Esophagus muscularis mucosa (tissue), 4 donors: ENCODE measurements at regions not wholly inside any gene's neighbourhood (a gene's known extent, or its start where the extent isn't known, plus 50 kb on each side); places are given as distances from the start of the nearest gene placed in this dataset.

Source experiments
- DNase-seq: peaks from one replicate; pipeline ENCODE4 v3.0.0-alpha.2; 2017; ENCODE audit errors: extremely low spot score
- H3K27ac ChIP-seq, 4 donors: fragments of 200-600 bp; sonication (generic); replicated peaks in 1 of 4; 1 replicate in 3 of 4; 2 replicates in 1 of 4; pipeline ENCODE4 v1.5.1; 2016 to 2019; ENCODE audit warnings: mild to moderate bottlenecking in 1 of 4
- H3K27me3 ChIP-seq, 4 donors: fragments of 200-600 bp; sonication (generic); one replicate each; pipeline versions ENCODE4 v1.5.1 to v1.6.0; 2016 to 2019
- H3K36me3 ChIP-seq, 4 donors: fragments of 200-600 bp; sonication (generic); one replicate each; pipeline ENCODE4 v1.5.1; 2016 to 2019
- H3K4me1 ChIP-seq, 4 donors: fragments of 200-600 bp; sonication (generic); one replicate each; pipeline ENCODE4 v1.5.1; 2016 to 2019
- H3K4me3 ChIP-seq, 4 donors: fragments of 200-600 bp; sonication (generic); 1 replicate in 2 of 4; 2 replicates in 2 of 4; pipeline ENCODE4 v1.5.1; 2016 to 2019; ENCODE audit warnings: mild to moderate bottlenecking in 4 of 4, moderate library complexity in 1 of 4
- H3K9me3 ChIP-seq, 4 donors: fragments of 200-600 bp; sonication (generic); 1 replicate in 3 of 4; 2 replicates in 1 of 4; pipeline ENCODE4 v1.5.1; 2016 to 2019
- EP300 ChIP-seq: sonication (generic); formaldehyde crosslinking; IDR thresholded peaks from one replicate; pipeline ENCODE4 v1.6.1; 2017; ENCODE audit warnings: antibody characterized with exemption
- POLR2A ChIP-seq: fragments of 450-650 bp; IDR thresholded peaks from one replicate; pipeline ENCODE4 v1.6.1; 2017; ENCODE audit warnings: antibody characterized with exemption, moderate library complexity, mild to moderate bottlenecking, low read depth
- POLR2AphosphoS5 ChIP-seq, 2 donors: sonication (generic); formaldehyde crosslinking; IDR thresholded peaks; one replicate each; pipeline ENCODE4 v1.6.1; 2017; ENCODE audit warnings: antibody characterized with exemption in 2 of 2
- WGBS: methylation state at CpG from one replicate; pipeline ENCODE4 v1.1.5; 2018; 5-methylcytosine and 5-hydroxymethylcytosine counted together
- intact Hi-C: fragments of 100-400 bp; cut with DNase I; formaldehyde crosslinking; loops from one replicate; pipeline ENCODE4 v1.15.1; 2023
- TF ChIP-seq, protein P1 (sequence below), 3 experiments: fragments of 200-600 bp in 2 of 3; fragments of 450-650 bp in 1 of 3; sonication (generic) in 2 of 3; IDR thresholded peaks; one replicate each; pipeline ENCODE4 v1.5.1; 2017 to 2019; ENCODE audit warnings: antibody characterized with exemption in 3 of 3, mild to moderate bottlenecking in 2 of 3, moderate library complexity in 1 of 3

DNA sequence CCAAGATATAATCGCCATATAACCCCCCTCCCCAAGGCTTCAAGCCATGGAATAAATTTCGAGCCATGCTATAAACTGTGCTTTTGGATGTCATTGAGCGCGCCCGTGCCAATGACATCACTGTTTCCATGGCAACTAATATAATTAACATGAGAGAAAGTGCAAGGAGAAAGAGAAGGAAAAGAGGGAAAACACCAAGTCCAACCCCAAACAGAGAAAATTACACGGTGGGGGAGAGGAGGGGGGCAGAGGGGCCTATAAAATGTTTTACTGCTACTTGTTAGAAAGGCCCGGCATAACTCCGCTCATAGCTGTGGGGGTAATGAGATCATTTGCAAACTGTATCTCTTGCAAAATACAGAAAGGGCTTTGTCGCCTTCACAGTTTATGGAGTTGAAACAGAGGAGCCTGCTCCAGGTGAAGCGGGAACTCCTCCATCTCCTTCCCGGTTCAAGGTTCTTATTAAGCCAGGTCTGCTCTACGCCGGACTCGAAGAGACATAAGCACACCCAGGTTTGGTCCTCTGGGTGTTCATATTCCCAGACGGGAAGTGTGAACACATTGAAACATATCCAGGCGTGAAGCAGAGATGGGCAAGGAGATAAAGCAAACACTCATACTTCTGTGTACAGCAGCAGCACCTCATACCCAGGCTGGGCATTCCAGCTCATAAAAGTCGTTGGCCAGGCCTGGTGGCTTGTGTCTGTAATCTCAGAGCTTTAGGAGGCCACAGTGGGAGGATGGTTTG lies 99.1 kb upstream of the MAP1LC3B2 start:
- WGBS = 86% methylated on average over 17 of the region's 17 CpGs
- DNase-seq = no peak
- no peak for TF ChIP-seq EP300
- TF ChIP-seq POLR2AphosphoS5 (IDR thresholded peaks at IDR 0.05) = no peak
- TF ChIP-seq POLR2A = no peak
- TF ChIP-seq, protein P1, sequence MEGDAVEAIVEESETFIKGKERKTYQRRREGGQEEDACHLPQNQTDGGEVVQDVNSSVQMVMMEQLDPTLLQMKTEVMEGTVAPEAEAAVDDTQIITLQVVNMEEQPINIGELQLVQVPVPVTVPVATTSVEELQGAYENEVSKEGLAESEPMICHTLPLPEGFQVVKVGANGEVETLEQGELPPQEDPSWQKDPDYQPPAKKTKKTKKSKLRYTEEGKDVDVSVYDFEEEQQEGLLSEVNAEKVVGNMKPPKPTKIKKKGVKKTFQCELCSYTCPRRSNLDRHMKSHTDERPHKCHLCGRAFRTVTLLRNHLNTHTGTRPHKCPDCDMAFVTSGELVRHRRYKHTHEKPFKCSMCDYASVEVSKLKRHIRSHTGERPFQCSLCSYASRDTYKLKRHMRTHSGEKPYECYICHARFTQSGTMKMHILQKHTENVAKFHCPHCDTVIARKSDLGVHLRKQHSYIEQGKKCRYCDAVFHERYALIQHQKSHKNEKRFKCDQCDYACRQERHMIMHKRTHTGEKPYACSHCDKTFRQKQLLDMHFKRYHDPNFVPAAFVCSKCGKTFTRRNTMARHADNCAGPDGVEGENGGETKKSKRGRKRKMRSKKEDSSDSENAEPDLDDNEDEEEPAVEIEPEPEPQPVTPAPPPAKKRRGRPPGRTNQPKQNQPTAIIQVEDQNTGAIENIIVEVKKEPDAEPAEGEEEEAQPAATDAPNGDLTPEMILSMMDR (IDR thresholded peaks at IDR 0.05) = no peak
- intact Hi-C loops = loop anchor here (5.0 to 10.0 kb wide), 3 partner anchors 77 to 135 kb away; no protein-coding TSS in a partner anchor
- H3K36me3 ChIP-seq = no peaks in the 10 kb centered on the region
- no peak overlapping the region for H3K27ac ChIP-seq
- no peak overlapping the region for H3K4me3 ChIP-seq
- no peaks in the 10 kb centered on the region for H3K27me3 ChIP-seq
- peaks cover 3 to 21% (median 20%) of the 10 kb centered on the region in 4 donors for H3K4me1 ChIP-seq
- no peaks in the 10 kb centered on the region for H3K9me3 ChIP-seq

DNA sequence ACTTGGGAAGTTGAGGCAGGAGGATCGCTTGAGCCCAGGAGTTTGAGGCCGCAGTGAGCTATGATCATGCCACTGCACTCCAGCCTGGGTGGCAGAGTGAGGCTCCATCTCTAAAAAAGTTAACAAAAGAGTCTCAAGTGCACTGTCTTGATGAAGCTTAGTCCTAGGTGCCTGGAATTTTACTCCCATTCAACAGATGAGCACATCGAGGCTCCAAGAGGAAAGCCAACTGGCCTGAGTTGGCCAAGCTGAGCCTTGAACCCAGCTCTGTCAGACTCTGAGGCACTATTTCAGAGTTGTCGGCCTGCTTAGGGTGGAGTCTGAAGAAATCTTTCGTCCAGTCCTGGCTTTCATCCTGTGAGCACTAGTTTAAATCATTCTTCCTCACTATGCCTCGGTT lies 98.1 kb upstream of the MAP1LC3B2 start:
- 93% methylated on average over 6 of the region's 6 CpGs for WGBS
- no peak for DNase-seq
- Histone ChIP-seq H3K4me3 (no peak overlapping the region), H3K27me3 (no peaks in the 10 kb centered on the region), H3K9me3 (no peaks in the 10 kb centered on the region), H3K27ac (no peak overlapping the region), H3K36me3 (no peaks in the 10 kb centered on the region), H3K4me1 (peaks cover 0 to 11% (median 11%) of the 10 kb centered on the region in 4 donors)
- TF ChIP-seq POLR2AphosphoS5 (IDR thresholded peaks at IDR 0.05) (no peak), POLR2A (no peak), EP300 (no peak)
- TF ChIP-seq, protein P1 (IDR thresholded peaks at IDR 0.05) = no peak
- intact Hi-C loops = no loop called here

DNA sequence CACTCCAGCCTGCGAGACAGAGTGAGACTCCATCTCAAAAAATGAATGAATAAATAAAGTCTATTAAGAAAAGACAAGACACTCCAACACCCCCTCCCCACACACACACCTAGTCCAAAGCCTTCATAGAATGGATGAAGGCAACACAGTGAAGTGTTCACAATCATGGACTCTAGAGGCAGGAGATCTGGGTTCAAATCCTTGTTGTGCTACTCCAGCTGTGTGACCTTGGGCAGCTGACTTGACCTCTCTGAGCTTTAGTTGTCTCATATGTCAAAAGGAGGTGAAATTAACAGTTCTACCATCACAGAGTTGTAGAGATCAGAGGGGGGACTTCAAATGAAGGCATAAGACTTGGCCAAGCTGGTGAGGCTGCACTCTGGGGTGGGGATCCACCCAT lies 95.8 kb upstream of the MAP1LC3B2 start:
- 100% methylated on average over 1 of the region's 1 CpG for WGBS
- no peak for TF ChIP-seq POLR2A
- TF ChIP-seq, protein P1 (IDR thresholded peaks at IDR 0.05) = no peak
- Histone ChIP-seq H3K27me3 (no peaks in the 10 kb centered on the region), H3K36me3 (no peaks in the 10 kb centered on the region), H3K27ac (no peak overlapping the region), H3K4me3 (no peak overlapping the region), H3K9me3 (no peaks in the 10 kb centered on the region), H3K4me1 (no peaks in the 10 kb centered on the region)
- DNase-seq = no peak
- intact Hi-C loops = no loop called here

DNA sequence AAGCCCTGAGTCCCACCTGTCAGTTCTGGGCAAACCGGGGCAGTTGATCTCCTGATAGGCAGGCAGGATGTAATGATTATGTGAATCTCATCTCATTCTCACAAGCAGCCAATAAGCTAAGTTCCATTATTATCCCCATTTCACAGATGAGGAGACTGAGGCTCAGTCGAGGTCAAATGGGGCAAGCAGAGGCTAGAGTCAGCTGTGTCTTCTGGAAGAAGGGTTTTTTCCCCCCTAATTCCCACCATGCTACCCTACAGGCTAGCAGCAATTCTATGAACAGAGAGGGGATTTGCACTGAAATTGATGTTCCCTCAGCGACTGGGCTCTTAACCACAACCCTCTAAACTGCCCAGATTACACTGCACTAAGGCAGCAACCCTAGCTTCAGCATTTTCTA lies 93.8 kb upstream of the MAP1LC3B2 start:
- TF ChIP-seq EP300 (no peak), POLR2AphosphoS5 (IDR thresholded peaks at IDR 0.05) (no peak), POLR2A (no peak)
- TF ChIP-seq, protein P1 (IDR thresholded peaks at IDR 0.05) = no peak
- Histone ChIP-seq H3K4me3 (no peak overlapping the region), H3K27ac (no peak overlapping the region), H3K4me1 (no peaks in the 10 kb centered on the region), H3K9me3 (no peaks in the 10 kb centered on the region), H3K27me3 (no peaks in the 10 kb centered on the region), H3K36me3 (no peaks in the 10 kb centered on the region)
- no peak for DNase-seq
- 97% methylated on average over 3 of the region's 3 CpGs for WGBS
- intact Hi-C loops = no loop called here

DNA sequence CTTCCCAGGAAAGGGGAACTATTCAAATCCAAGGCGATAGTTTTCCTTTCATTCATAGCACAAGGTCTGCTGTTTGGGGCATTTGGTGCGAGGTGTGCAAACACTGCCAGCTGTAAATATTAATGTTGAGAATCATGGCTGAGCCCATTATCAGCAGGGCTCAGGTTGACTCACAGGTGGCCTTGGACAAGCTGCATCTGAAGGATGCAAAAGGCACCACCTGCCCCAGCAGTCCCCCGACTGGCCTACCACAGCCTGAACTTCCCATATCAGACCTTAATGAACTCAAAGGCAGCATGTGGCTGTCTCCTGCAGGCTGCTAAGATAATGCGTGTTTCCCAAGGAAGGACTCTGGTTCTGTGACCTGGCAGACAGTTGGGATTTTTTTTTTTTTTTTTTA lies 93.3 kb upstream of the MAP1LC3B2 start:
- TF ChIP-seq, protein P1 (IDR thresholded peaks at IDR 0.05) = no peak
- TF ChIP-seq POLR2AphosphoS5 (IDR thresholded peaks at IDR 0.05) = no peak
- TF ChIP-seq POLR2A = no peak
- TF ChIP-seq EP300 = no peak
- no peaks in the 10 kb centered on the region for H3K9me3 ChIP-seq
- intact Hi-C loops = no loop called here
- no peak overlapping the region for H3K27ac ChIP-seq
- no peak for DNase-seq
- no peaks in the 10 kb centered on the region for H3K4me1 ChIP-seq
- no peaks in the 10 kb centered on the region for H3K27me3 ChIP-seq
- no peak overlapping the region for H3K4me3 ChIP-seq
- WGBS = 94% methylated on average over 3 of the region's 4 CpGs
- H3K36me3 ChIP-seq = no peaks in the 10 kb centered on the region
